ENCODE measurements at regions not wholly inside any gene's neighbourhood (a gene's known extent, or its start where the extent isn't known, plus 50 kb on each side); places are given as distances from the start of the nearest gene placed in this dataset.

- TF ChIP-seq CTCF (optimal IDR thresholded peaks at IDR 0.05 in 1 of 3, IDR thresholded peaks at IDR 0.05 in 1 of 3, conservative IDR thresholded peaks at IDR 0.05 in 1 of 3; ENCODE audit: extremely low read depth in 1 of 3, insufficient read depth in 2 of 3, low read length in 3 of 3) (no peak), EZH2 (IDR thresholded peaks at IDR 0.05; ENCODE audit: low read length) (no peak)
These were observed 183.7 kb downstream of the RPLP1 start for GRCh38 chr15:69636169-69636915.

All from keratinocyte (primary cell).